GM21390 (cell line): ENCODE measurements at regions not wholly inside any gene's neighbourhood (a gene's known extent, or its start where the extent isn't known, plus 50 kb on each side); places are given as distances from the start of the nearest gene placed in this dataset.

Experiments used
- ATAC-seq: cut with Tn5 transposase; IDR thresholded peaks from one replicate; pipeline ENCODE4 v1.9.1; 2021; ENCODE audit not compliant: unreplicated experiment

GRCh38 chr3:56870436-56870835 lies 68.7 kb upstream of the ARHGEF3 start:
- no peak for ATAC-seq

GRCh38 chr3:56869157-56869889 lies 67.6 kb upstream of the ARHGEF3 start:
- ATAC-seq = no peak

- ATAC-seq = no peak
These were observed 67.0 kb upstream of the ARHGEF3 start for GRCh38 chr3:56868706-56869105.

GRCh38 chr3:56867671-56868070 lies 65.9 kb upstream of the ARHGEF3 start:
- ATAC-seq = no peak

- no peak for ATAC-seq
These were observed 63.3 kb upstream of the ARHGEF3 start for GRCh38 chr3:56864918-56865524.

GRCh38 chr3:56864090-56864489 lies 62.3 kb upstream of the ARHGEF3 start:
- ATAC-seq = no peak

GRCh38 chr3:56862352-56863062 lies 60.8 kb upstream of the ARHGEF3 start:
- ATAC-seq = no peak

- ATAC-seq = no peak
These were observed 59.8 kb upstream of the ARHGEF3 start for GRCh38 chr3:56861511-56861910.

GRCh38 chr3:56860939-56861338 lies 59.2 kb upstream of the ARHGEF3 start:
- ATAC-seq = no peak

GRCh38 chr3:56860351-56860750 lies 58.6 kb upstream of the ARHGEF3 start:
- no peak for ATAC-seq

GRCh38 chr3:56858331-56858730 lies 56.6 kb upstream of the ARHGEF3 start:
- no peak for ATAC-seq

GRCh38 chr3:56857178-56857577 lies 55.4 kb upstream of the ARHGEF3 start:
- ATAC-seq = no peak

- no peak for ATAC-seq
These were observed 55.0 kb upstream of the ARHGEF3 start for GRCh38 chr3:56856752-56857151.

GRCh38 chr3:56855856-56856512 lies 54.2 kb upstream of the ARHGEF3 start:
- ATAC-seq = no peak

GRCh38 chr3:56854856-56855611 lies 53.3 kb upstream of the ARHGEF3 start:
- no peak for ATAC-seq

- ATAC-seq = no peak
These were observed 50.5 kb upstream of the ARHGEF3 start for GRCh38 chr3:56851966-56852884.
